Ovary (tissue), 3 donors: ENCODE measurements at regions not wholly inside any gene's neighbourhood (a gene's known extent, or its start where the extent isn't known, plus 50 kb on each side); places are given as distances from the start of the nearest gene placed in this dataset.

Experiments used
- CTCF ChIP-seq, 3 donors: fragments of 450-650 bp in 2 of 3; fragments of 200-600 bp in 1 of 3; IDR thresholded peaks; one replicate each; pipeline versions ENCODE4 v1.5.1 to v1.8.0; 2016 to 2022; ENCODE audit warnings: antibody characterized with exemption in 3 of 3, mild to moderate bottlenecking in 1 of 3
- POLR2A ChIP-seq: fragments of 450-650 bp; IDR thresholded peaks from one replicate; pipeline ENCODE4 v1.6.1; 2017; ENCODE audit warnings: antibody characterized with exemption, mild to moderate bottlenecking, moderate library complexity
- donor health status: DM: no; HTN: no; CAD: no.

- TF ChIP-seq CTCF (IDR thresholded peaks at IDR 0.05) (no peak), POLR2A (no peak)
Measured at GRCh38 chr3:38987456-38987855, 64.3 kb downstream of the SCN11A start.
